ENCODE measurements at regions not wholly inside any gene's neighbourhood (a gene's known extent, or its start where the extent isn't known, plus 50 kb on each side); places are given as distances from the start of the nearest gene placed in this dataset.

DNA sequence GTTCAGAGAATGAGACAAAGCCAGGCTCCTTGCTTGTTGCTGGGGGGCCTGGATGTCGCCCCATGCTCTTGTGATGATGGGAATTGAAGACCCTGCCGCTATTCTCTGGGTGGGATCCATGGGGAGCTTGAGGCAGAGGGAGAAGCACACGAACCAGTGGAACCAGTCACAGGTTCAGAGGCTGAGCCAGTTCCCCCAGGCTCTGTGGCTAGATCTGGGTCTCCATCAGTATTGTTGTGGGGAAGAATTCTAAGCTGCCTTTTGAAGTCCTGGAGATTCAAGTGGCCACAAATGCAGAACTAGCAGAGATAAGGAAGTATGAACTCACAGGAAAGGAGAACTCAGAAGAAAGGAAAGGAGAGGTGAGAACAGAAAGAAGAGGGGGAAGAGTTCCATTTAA is 219.4 kb downstream of the MSX2 start:
- TF ChIP-seq, protein P1, sequence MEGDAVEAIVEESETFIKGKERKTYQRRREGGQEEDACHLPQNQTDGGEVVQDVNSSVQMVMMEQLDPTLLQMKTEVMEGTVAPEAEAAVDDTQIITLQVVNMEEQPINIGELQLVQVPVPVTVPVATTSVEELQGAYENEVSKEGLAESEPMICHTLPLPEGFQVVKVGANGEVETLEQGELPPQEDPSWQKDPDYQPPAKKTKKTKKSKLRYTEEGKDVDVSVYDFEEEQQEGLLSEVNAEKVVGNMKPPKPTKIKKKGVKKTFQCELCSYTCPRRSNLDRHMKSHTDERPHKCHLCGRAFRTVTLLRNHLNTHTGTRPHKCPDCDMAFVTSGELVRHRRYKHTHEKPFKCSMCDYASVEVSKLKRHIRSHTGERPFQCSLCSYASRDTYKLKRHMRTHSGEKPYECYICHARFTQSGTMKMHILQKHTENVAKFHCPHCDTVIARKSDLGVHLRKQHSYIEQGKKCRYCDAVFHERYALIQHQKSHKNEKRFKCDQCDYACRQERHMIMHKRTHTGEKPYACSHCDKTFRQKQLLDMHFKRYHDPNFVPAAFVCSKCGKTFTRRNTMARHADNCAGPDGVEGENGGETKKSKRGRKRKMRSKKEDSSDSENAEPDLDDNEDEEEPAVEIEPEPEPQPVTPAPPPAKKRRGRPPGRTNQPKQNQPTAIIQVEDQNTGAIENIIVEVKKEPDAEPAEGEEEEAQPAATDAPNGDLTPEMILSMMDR (IDR thresholded peaks at IDR 0.05), result no peak

DNA sequence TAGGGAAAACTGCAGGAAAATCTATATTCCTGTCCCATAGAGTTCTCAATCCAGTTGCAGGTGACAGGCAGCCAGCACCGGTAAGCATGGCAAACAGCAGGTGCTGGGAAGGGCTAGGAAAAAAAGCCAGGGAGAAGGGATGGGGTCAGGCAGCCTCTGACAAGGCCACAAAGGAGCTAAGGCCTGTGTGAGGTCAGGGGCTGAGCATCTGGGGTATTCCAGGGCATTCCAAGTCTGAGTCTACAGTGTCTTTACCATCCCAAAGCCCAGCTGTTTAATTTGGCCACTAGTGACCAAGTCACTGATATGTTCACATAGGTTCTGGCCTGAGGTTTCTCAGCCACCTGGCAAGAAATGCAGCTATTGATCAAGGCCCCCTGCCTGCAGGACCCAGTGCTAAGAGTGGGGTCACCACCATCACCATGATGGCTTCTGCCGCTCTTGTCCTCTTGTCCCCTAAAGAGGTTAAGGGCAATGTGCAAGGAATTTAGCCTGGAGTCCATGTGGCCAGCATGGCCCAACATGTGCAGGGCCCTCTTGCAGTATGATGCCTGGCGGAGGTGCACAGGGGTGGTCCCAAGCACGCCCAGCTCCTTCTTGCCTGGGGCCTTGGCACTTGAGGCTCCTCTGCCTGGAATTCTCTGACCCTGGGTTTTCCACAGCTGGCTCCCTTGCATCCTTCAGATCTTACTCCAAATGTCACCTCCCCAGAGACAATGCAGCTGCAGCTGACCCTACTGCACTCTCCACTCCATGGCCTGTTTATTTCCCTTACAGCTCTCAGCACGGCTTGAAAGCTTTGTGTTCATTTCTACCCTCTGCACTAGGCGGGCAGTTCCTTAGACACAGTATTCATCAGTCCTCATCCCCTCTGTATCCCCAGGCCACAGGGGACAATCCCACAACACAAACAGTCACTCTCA is 213.1 kb downstream of the MSX2 start:
- TF ChIP-seq, protein P1 (IDR thresholded peaks at IDR 0.05), result no peak

DNA sequence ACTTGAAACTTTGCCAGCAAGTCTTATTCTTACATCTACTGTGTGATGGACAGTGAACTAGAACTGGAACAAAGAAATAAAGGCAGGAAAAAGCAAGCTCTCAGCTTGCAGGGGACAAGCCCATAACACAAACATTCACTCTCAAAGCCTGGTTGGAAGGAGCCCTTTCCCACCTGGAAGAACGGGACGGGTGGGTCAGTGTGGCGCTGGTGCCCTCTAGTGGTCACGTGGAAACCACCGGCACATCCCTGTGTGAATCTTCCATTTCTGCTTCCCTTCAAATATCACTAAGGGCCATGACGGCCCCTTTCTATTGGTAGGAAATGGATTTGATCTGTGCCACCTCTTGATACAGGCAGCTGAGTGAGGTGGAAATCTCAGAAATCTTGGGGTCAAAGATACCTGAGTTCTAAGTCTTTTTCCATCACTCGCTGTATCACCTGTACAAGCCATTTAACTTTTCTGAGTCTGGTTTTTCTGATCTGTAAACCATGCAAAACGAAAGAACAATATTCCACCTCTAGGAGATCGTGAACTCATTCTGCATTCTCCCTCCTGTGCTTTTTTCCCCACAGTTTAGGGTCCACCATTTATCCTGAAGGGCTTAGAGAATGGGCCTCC is 211.6 kb downstream of the MSX2 start:
- TF ChIP-seq, protein P1 (IDR thresholded peaks at IDR 0.05), result peak; percentile 97

DNA sequence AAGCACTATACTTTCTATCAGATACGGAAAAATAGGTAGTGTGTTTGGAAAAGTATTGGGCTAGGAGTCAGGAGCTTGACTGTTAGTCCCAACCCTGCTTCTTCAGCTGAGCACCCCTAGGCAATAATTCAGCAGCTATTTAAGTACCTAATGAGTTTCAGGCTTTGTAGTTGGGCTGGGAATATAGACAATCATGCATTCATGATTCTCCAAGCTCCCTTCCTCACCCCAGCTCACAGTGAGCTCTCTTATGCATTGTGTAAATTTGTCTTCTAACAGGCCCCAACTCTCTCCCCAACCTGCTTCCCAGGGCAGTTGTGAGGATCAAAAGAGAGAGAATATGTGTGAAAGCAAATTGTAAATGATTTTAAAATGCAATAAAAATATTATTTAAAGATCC is 201.2 kb downstream of the MSX2 start:
- TF ChIP-seq, protein P1 (IDR thresholded peaks at IDR 0.05), result no peak

DNA sequence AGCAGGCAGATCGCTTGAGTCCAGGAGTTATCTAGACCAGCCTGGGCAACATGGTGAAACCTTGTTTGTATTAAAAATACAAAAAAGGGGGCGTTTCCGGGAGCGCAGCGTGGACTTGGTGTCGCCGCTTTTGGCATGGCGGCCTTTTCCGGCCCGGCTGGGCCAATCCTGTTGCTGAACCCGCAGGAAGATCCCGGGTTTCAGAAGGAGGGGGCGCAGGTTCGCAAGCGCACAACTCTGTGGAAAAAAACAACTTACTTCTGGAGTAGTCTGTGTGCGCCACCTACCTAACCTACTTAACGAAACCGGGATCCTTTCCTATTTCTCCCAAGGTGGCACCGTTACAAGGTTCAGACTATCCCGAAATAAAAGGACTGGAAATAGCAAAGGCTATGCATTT is 198.6 kb downstream of the MSX2 start:
- TF ChIP-seq, protein P1 (IDR thresholded peaks at IDR 0.05), result no peak

DNA sequence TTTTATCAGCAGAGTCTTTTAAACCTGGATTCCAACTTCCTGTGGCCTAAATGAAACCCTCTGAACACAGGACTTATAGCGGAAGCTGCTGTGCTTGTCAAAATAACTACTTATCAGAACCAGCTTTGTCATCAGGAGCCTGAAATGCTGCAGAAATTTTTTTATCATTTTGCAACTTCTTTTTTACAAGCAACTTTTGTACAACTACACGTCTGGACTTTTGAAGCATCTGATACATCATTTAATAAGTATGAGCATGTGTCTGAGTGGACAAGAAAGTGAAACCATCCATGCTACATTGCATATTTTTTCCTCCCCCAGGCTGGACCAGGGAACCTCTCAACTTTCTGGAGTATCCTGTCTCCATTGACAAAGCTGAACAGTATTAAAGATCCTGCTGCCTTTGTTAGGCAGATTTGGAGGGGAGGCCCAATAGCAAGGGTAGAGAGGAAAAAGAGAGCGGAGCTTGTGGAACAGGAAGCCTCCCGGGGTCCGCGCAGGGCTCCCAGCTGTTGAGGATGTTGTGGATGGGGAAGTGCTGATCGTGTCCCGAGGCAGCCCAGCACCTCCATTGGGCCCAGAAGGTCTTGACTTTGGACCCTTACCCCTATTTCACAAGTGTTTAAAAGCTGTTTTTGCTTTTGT is 196.6 kb downstream of the MSX2 start:
- TF ChIP-seq, protein P1 (IDR thresholded peaks at IDR 0.05), result no peak

DNA sequence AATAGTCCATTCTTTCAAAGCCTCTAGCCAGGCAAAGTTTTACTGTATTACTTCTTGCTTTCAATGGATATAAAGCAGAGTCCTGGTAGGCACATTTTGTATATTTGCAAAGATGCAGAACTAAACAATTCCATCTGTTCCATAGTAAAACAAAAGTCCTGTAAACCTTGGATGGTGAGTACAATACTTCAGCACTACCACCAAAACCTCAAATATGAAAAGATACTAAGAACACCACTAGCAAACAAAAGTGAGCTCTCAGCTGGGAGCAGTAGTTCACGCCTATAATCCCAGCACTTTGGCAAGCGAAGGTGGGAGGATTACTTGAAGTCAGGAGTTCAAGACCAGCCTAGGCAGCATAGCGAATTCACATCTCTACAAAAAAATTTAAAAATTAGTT is 195.0 kb downstream of the MSX2 start:
- TF ChIP-seq, protein P1 (IDR thresholded peaks at IDR 0.05), result no peak
